ENCODE measurements at regions not wholly inside any gene's neighbourhood (a gene's known extent, or its start where the extent isn't known, plus 50 kb on each side); places are given as distances from the start of the nearest gene placed in this dataset.

GRCh38 chrX:140933016-140933415 is 69.4 kb upstream of the SPANXB1 start:
- TF ChIP-seq CTCF (conservative IDR thresholded peaks at IDR 0.05; ENCODE audit: low read depth, low read length) = no peak
- TF ChIP-seq EZH2phosphoT487 (IDR thresholded peaks at IDR 0.05; ENCODE audit: borderline replicate concordance, low read length) = no peak
- no peak for TF ChIP-seq EZH2 (IDR thresholded peaks at IDR 0.05; ENCODE audit: low read length, unreplicated experiment)
- intact Hi-C loops (cut with micrococcal nuclease) = no loop called here
- Histone ChIP-seq H3K36me3 (ENCODE audit: low read depth, low read length) (no peaks in the 10 kb centered on the region), H3K27me3 (ENCODE audit: low read length) (no peaks in the 10 kb centered on the region), H3K9ac (ENCODE audit: low read length) (no peak overlapping the region), H3K4me1 (ENCODE audit: insufficient read depth, low read length) (no peaks in the 10 kb centered on the region), H3K27ac (ENCODE audit: low read length) (no peak overlapping the region), H3K79me2 (ENCODE audit: low read length) (no peaks in the 10 kb centered on the region), H4K20me1 (ENCODE audit: low read length) (no peaks in the 10 kb centered on the region), H3F3A (ENCODE audit: low read length, unreplicated experiment) (no peaks in the 10 kb centered on the region), H2AFZ (ENCODE audit: low read length) (no peak overlapping the region), H3K9me3 (ENCODE audit: low read length) (no peaks in the 10 kb centered on the region), H3K9me2 (replicated peaks; ENCODE audit: low read length) (no peaks in the 10 kb centered on the region), H3K4me2 (ENCODE audit: low read length) (no peak overlapping the region), H3K4me3 (ENCODE audit: low read length) (no peak overlapping the region)
- no TSS peak for BruUV-seq (replicated peaks)
- DNase-seq (no peak), ATAC-seq (no peak)
- POLR2A ChIA-PET (ENCODE audit: unreplicated experiment) = no interaction called here
- CTCF ChIA-PET = no interaction called here

- no TSS peak for BruUV-seq (replicated peaks)
- H3K4me3 ChIP-seq (ENCODE audit: low read length) = no peak overlapping the region
- no peak for TF ChIP-seq EZH2phosphoT487 (IDR thresholded peaks at IDR 0.05; ENCODE audit: borderline replicate concordance, low read length)
- no peak for TF ChIP-seq CTCF (conservative IDR thresholded peaks at IDR 0.05; ENCODE audit: low read depth, low read length)
- no peak for TF ChIP-seq EZH2 (IDR thresholded peaks at IDR 0.05; ENCODE audit: low read length, unreplicated experiment)
Observed at GRCh38 chrX:140933874-140934655, 68.3 kb upstream of the SPANXB1 start.

DNA sequence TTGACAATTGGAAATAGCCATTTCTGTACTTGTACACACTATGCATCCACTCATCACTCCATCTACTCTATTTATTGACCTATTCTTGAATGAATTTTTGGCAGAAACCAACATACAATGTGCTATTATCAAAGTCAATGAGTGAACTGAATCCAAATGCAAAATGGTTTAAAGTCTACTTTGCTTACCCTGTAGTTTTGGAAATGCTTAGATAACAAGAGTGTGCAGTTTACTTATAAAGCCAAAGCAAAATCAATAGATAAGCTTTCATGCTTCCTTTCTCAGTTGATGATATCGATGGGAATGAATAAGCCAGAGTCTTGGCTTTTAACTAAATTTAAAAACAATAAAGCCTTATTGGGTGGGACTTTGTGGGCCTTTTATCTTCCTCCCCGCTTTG is 58.9 kb upstream of the SPANXB1 start:
- CTCF ChIA-PET = no interaction called here
- POLR2A ChIA-PET (ENCODE audit: unreplicated experiment) = no interaction called here
- H3K9me2 ChIP-seq (replicated peaks; ENCODE audit: low read length) = no peaks in the 10 kb centered on the region
- no peaks in the 10 kb centered on the region for H3F3A ChIP-seq (ENCODE audit: low read length, unreplicated experiment)
- no peak for ATAC-seq
- H3K27me3 ChIP-seq (ENCODE audit: low read length) = no peaks in the 10 kb centered on the region
- H4K20me1 ChIP-seq (ENCODE audit: low read length) = no peaks in the 10 kb centered on the region
- no peak overlapping the region for H3K9ac ChIP-seq (ENCODE audit: low read length)
- H3K4me3 ChIP-seq (ENCODE audit: low read length) = no peak overlapping the region
- TF ChIP-seq EZH2phosphoT487 (IDR thresholded peaks at IDR 0.05; ENCODE audit: borderline replicate concordance, low read length) (no peak), EZH2 (IDR thresholded peaks at IDR 0.05; ENCODE audit: low read length, unreplicated experiment) (no peak), CTCF (conservative IDR thresholded peaks at IDR 0.05; ENCODE audit: low read depth, low read length) (no peak)
- H3K27ac ChIP-seq (ENCODE audit: low read length) = no peak overlapping the region
- intact Hi-C loops (cut with micrococcal nuclease) = no loop called here
- H3K9me3 ChIP-seq (ENCODE audit: low read length) = no peaks in the 10 kb centered on the region
- no peak overlapping the region for H2AFZ ChIP-seq (ENCODE audit: low read length)
- H3K79me2 ChIP-seq (ENCODE audit: low read length) = no peaks in the 10 kb centered on the region
- no peaks in the 10 kb centered on the region for H3K36me3 ChIP-seq (ENCODE audit: low read depth, low read length)
- H3K4me1 ChIP-seq (ENCODE audit: insufficient read depth, low read length) = no peaks in the 10 kb centered on the region
- H3K4me2 ChIP-seq (ENCODE audit: low read length) = no peak overlapping the region
- no TSS peak for BruUV-seq (replicated peaks)
- DNase-seq = no peak

More at GRCh38 chrX:140933874-140934655, 68.3 kb upstream of the SPANXB1 start:
- ChIA-PET CTCF (no interaction called here), POLR2A (ENCODE audit: unreplicated experiment) (no interaction called here)
- ATAC-seq (no peak), DNase-seq (no peak)
- no peak overlapping the region for H3K9ac ChIP-seq (ENCODE audit: low read length)
- no peaks in the 10 kb centered on the region for H3K79me2 ChIP-seq (ENCODE audit: low read length)
- H3K4me2 ChIP-seq (ENCODE audit: low read length) = no peak overlapping the region
- no peaks in the 10 kb centered on the region for H3K9me2 ChIP-seq (replicated peaks; ENCODE audit: low read length)
- H4K20me1 ChIP-seq (ENCODE audit: low read length) = no peaks in the 10 kb centered on the region
- H3K27me3 ChIP-seq (ENCODE audit: low read length) = no peaks in the 10 kb centered on the region
- H3K4me1 ChIP-seq (ENCODE audit: insufficient read depth, low read length) = no peaks in the 10 kb centered on the region
- no peaks in the 10 kb centered on the region for H3F3A ChIP-seq (ENCODE audit: low read length, unreplicated experiment)
- H3K27ac ChIP-seq (ENCODE audit: low read length) = no peak overlapping the region
- H3K36me3 ChIP-seq (ENCODE audit: low read depth, low read length) = no peaks in the 10 kb centered on the region
- H3K9me3 ChIP-seq (ENCODE audit: low read length) = no peaks in the 10 kb centered on the region
- H2AFZ ChIP-seq (ENCODE audit: low read length) = no peak overlapping the region
- intact Hi-C loops (cut with micrococcal nuclease) = no loop called here
